BJ (cell line): ENCODE measurements at regions not wholly inside any gene's neighbourhood (a gene's known extent, or its start where the extent isn't known, plus 50 kb on each side); places are given as distances from the start of the nearest gene placed in this dataset.

Experiments used
- CTCF ChIA-PET: fragments of 350-600 bp; formaldehyde crosslinking; extraction: SDS; loops from one replicate; lab custom pipeline; 2021; ENCODE audit warnings: antibody characterized with exemption, inconsistent platforms; lab: Yijun Ruan, JAX
- POLR2A ChIA-PET: fragments of 300-600 bp; sonication (Branson Sonifier 250); formaldehyde crosslinking; extraction: SDS; loops from one replicate; lab custom pipeline; 2021; ENCODE audit warnings: antibody characterized with exemption; lab: Charles Lee
- DNase-seq: peaks from one replicate; pipeline ENCODE4 v3.0.0-alpha.2; 2011; ENCODE audit warnings: low read depth
- H3K27me3 ChIP-seq: 2 replicates; pipeline ENCODE4 v1.6.0; 2011; ENCODE audit warnings: low read length; ENCODE audit not compliant: control insufficient read depth, insufficient read depth
- H3K36me3 ChIP-seq: 2 replicates; pipeline ENCODE4 v1.5.1; 2011; ENCODE audit warnings: low read length; ENCODE audit not compliant: control insufficient read depth, insufficient read depth
- H3K4me3 ChIP-seq: 2 replicates; pipeline ENCODE4 v1.5.1; 2011; ENCODE audit warnings: low read depth, mild to moderate bottlenecking, control low read depth, low read length
- CTCF ChIP-seq: IDR thresholded peaks from 2 replicates; pipeline ENCODE4 v1.5.1; 2011; ENCODE audit warnings: low read depth, mild to moderate bottlenecking, control low read depth, inconsistent platforms, low read length, moderate library complexity; ENCODE audit not compliant: insufficient read depth

DNA sequence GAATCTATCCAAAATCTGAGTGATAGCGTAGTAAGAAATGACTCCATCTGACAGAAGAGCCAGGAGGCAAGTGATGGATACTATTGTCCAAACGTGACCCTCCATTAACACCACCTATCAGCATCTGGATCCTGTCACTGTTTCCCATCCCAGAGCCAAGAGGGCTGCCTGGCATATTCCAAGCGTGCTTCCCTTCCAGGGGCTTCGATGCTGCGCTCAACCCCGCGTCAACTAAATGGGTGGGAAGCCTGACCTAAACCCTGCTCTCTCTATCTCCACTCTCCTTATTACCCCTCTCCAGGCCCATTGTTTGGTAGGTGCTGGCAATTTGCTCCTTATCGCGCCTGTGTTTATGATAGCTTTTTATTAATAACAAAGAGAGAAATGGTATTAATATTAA, 83.2 kb downstream of the NR2F2 start:
- Histone ChIP-seq H3K4me3 (no peak overlapping the region), H3K27me3 (peaks cover 71% of the 10 kb centered on the region), H3K36me3 (no peaks in the 10 kb centered on the region)
- ChIA-PET POLR2A (no interaction called here), CTCF (no interaction called here)
- DNase-seq: no peak
- TF ChIP-seq CTCF: no peak

DNA sequence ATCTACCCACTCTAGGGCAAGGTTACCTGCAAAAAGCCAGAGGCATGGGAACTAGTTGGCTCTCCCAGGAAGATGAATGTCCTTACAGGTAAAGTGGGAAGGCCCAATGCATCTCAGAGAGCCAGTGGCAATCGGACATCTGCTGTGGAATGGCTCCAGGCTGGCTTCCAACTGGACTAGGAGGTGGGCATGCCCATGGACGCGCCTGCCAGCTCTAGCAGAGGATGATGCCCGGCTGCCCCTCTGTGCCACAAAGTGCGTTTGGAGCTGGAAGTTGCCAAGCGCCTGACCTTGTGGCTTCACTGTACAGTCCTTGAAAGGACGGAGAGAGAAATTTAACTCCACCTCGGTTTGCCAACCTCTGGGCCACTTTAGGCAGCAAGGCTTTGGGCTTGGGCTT, 84.4 kb downstream of the NR2F2 start:
- DNase-seq: no peak
- ChIA-PET CTCF (interaction anchor here (0.7 kb wide), 1 partner anchor 29 kb away, joined by 3 read pairs; no protein-coding TSS in a partner anchor), POLR2A (no interaction called here)
- no peak overlapping the region for H3K4me3 ChIP-seq
- no peaks in the 10 kb centered on the region for H3K36me3 ChIP-seq
- peaks cover 64% of the 10 kb centered on the region for H3K27me3 ChIP-seq
- TF ChIP-seq CTCF: no peak

- Histone ChIP-seq H3K27me3 (peaks cover 62% of the 10 kb centered on the region), H3K36me3 (no peaks in the 10 kb centered on the region), H3K4me3 (no peak overlapping the region)
- POLR2A ChIA-PET: no interaction called here
- DNase-seq: no peak
- TF ChIP-seq CTCF: no peak
- CTCF ChIA-PET: interaction anchor here (0.7 to 1.0 kb wide), 2 partner anchors 9 to 30 kb away, joined by 3 read pairs; no protein-coding TSS in a partner anchor
These were observed 85.2 kb downstream of the NR2F2 start for GRCh38 chr15:96415513-96416217.

DNA sequence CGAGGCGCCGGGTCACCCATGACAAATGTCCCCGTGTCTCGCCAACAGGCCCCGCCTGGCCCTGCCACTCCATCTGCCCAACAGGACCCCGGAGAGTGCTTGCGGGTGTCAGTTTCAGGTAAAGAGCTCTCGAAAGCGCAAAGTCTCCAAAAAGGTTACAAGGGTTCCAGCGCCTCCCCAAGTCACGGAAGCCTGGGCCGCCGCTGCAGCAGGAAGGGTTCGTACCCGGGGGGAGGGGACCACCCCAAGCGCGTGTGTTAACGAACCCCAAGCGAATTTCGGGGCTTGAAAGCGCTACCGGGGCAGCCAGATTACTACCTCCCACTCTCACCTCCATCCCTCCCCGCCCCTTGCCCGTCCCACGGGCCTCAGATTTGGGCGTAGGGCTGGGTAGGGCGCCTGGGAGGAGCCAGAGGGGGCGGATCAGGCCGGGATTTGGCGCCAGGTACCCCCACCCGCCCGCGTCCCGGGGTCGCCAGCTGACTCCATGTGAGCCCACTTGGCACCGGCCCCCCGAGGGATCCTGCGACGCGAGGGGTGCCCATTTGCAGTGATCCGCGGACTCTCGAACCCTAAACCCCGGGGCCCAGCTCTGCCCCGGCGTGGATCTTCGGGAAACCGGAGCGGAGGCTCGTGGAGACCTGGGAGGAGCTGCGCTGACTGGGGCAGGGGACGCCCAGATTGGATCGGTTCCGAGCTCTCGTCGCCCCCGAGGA, 85.9 kb downstream of the NR2F2 start:
- Histone ChIP-seq H3K27me3 (peaks cover 64% of the 10 kb centered on the region), H3K36me3 (no peaks in the 10 kb centered on the region), H3K4me3 (no peak overlapping the region; the same call in 1 of the 2 replicates)
- DNase-seq: no peak
- ChIA-PET POLR2A (interaction anchor here (0.6 kb wide), 1 partner anchor 10 kb away, joined by 3 read pairs; no protein-coding TSS in a partner anchor), CTCF (interaction anchor here (0.8 to 1.1 kb wide), 3 partner anchors 8 to 12 kb away, joined by 3 to 5 read pairs (median 3); no protein-coding TSS in a partner anchor)
- no peak for TF ChIP-seq CTCF
